LNCAP (cell line): ENCODE measurements at regions not wholly inside any gene's neighbourhood (a gene's known extent, or its start where the extent isn't known, plus 50 kb on each side); places are given as distances from the start of the nearest gene placed in this dataset.

Experiments
- TF ChIP-seq, protein P1 (sequence below): fragments of 450-650 bp; IDR thresholded peaks from 2 replicates; pipeline ENCODE4 v1.5.1; 2017; ENCODE audit warnings: mild to moderate bottlenecking

DNA sequence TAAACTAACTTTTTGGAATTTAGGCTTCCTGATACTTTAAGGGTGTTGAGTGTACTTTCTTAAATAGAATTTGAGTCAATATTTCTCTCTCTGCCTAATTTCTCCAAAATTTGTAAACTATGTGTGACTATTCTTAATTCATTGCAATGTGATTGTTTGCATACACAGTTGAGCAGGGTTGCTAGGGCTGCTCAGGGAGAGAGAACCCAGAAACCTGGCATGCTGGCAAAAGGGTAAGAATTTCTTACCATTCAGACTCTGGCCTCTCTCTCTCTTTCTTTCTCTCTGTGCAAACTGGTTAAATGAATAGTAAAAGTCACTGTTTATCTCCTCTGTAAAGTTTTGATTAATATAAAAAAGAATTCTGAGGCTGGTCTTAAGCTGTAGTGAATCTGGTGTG lies 51.0 kb upstream of the NAMPT start:
- TF ChIP-seq, protein P1, sequence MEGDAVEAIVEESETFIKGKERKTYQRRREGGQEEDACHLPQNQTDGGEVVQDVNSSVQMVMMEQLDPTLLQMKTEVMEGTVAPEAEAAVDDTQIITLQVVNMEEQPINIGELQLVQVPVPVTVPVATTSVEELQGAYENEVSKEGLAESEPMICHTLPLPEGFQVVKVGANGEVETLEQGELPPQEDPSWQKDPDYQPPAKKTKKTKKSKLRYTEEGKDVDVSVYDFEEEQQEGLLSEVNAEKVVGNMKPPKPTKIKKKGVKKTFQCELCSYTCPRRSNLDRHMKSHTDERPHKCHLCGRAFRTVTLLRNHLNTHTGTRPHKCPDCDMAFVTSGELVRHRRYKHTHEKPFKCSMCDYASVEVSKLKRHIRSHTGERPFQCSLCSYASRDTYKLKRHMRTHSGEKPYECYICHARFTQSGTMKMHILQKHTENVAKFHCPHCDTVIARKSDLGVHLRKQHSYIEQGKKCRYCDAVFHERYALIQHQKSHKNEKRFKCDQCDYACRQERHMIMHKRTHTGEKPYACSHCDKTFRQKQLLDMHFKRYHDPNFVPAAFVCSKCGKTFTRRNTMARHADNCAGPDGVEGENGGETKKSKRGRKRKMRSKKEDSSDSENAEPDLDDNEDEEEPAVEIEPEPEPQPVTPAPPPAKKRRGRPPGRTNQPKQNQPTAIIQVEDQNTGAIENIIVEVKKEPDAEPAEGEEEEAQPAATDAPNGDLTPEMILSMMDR = no peak
